Thyroid gland (tissue), 4 donors: ENCODE measurements at regions not wholly inside any gene's neighbourhood (a gene's known extent, or its start where the extent isn't known, plus 50 kb on each side); places are given as distances from the start of the nearest gene placed in this dataset.
"Not testable (repeated sequence)": the region's sequence is repeated elsewhere in the genome, so short reads cannot be mapped to it uniquely, and the experiment has no call there.

ENCODE experiments used
- CTCF ChIP-seq, 6 experiments: fragments of 200-600 bp in 3 of 6; fragments of 450-650 bp in 3 of 6; sonication (generic) in 3 of 6; IDR thresholded peaks; one replicate each; pipeline ENCODE4 v1.5.1; 2016 to 2019; ENCODE audit warnings: antibody characterized with exemption in 6 of 6, mild to moderate bottlenecking in 2 of 6, inconsistent platforms in 1 of 6, moderate library complexity in 1 of 6
- POLR2A ChIP-seq, 2 donors: fragments of 450-650 bp; IDR thresholded peaks; one replicate each; pipeline ENCODE4 v1.6.1; 2017; ENCODE audit warnings: antibody characterized with exemption in 2 of 2, mild to moderate bottlenecking in 2 of 2, moderate library complexity in 1 of 2

GRCh38 chr10:33013331-33013730, 55.3 kb upstream of the ITGB1 start:
- TF ChIP-seq CTCF, POLR2A (IDR thresholded peaks at IDR 0.05): not testable (repeated sequence)
